Activated CD4-positive, CD25-positive, alpha-beta regulatory T cell treated with anti-CD3 and anti-CD28 coated beads, Interleukin-2, amount 50 U/mL, for 24 hours (primary cell): ENCODE measurements at regions not wholly inside any gene's neighbourhood (a gene's known extent, or its start where the extent isn't known, plus 50 kb on each side); places are given as distances from the start of the nearest gene placed in this dataset.

Experiments used
- ATAC-seq, 2 donors: fragments of 150-1000 bp; cut with Tn5 transposase; one replicate each; pipeline ENCODE4 v1.10.0; 2021; ENCODE audit warnings: mild to moderate bottlenecking in 1 of 2, moderate library complexity in 1 of 2

- ATAC-seq = no peak
Observed at GRCh38 chr15:61736790-61737189, 323.5 kb downstream of the VPS13C start.

DNA sequence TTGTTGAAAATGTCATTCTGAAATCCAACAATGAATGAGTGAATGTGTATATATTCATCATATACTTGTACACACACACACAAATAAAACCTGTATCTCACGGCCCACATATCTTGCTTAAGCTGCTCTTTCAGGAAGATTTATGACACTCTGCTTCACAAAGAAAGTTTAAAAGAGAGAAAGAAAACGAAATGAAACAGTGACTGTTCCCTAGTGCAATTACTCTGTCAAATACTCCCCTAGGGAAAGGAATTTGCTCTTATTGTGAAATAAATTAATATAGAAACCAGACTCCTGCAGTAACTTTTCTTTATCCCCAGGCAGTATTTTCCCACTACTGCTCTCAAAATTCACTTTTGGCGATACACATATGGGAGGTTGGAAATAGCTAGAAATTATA is 329.1 kb downstream of the VPS13C start:
- ATAC-seq = no peak

DNA sequence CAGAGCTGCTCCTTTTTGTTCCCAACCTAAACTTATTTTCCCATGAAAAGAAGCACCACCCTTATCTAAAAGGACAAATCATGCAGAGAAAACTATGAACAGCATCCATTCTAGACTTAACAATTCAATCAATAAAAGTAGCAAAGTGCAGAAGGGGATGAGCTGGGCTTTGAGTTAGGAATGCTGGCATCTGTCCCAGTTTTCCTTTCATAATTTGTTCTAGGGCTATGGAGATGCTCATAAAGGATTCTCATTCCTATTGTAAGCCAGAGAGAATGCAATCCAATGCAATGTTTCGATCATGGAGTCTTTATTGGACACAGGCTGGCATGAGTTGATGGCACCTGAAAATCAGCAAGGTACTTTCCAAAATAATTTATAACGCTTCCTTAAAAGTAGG is 330.6 kb downstream of the VPS13C start:
- no peak for ATAC-seq

- no peak for ATAC-seq
Observed at GRCh38 chr15:61726166-61726565, 334.1 kb downstream of the VPS13C start.

DNA sequence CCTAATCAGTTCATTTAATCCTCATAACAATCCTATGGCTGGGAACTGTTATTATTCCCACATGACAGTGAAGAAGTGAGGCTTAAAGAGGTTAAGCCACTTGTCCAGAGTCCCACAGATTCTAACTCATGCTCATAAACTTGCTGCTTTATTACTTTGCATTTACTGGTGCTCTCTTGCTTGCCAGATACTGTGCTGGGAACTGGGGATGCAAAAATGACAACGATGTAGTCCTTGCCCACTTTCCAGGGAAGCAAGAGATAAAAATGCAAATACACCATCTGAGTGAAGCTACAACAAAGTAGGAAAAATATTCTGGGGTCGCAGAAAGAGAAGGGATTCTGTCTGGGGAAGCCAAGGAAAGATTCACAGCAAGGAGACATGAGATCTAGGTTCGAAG is 335.0 kb downstream of the VPS13C start:
- no peak for ATAC-seq

DNA sequence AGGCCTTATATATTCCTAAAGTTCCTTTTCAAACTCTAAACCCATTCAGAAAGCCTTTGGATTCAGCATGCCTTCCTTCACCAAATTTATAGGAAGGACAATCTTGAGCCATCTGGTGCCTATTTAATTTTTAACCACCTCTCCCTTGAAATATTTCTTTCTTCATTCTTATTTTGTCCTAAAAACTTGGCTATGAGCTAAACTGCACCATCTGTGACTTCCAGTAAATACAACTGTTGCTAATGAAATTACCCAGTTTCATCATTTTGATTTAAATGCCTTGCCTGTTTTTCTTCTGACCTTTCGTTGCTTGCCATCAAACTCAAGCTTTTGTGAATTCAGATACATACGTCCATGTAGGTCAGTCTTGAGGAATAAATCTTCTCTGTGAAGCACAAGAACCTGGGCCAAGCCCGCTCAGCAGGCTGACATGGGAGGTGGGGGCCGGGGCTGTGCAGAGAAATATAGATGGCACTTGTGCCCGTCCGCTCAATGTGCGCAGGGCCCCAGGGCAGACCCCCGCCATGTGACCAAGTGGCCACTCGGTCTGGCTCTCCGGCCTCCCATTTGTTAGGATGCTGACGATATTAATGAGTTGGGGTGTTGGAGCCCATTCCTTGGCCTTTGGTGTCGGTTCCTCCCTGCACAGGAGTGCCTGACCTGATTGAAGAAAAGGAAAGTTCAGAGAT is 335.9 kb downstream of the VPS13C start:
- ATAC-seq = no peak

DNA sequence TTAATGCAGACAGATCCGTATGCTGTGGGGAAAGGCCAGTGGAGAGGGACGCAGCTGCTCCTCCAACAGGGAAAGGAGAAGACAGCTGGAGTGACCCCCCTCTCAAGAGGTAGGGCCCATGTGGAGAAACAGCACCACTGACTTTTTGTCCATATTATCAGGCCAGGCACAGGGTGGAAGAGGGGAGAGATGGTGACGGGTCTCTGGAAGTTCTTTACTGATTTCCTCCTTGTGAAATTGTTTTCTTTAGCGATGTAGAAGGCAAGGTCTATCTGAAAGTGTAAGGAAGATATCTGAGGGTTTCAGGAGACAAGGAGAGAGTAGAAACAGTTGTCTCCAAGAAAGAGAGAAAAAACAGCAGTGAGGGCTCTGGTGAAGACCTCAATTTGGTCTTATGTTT is 338.8 kb downstream of the VPS13C start:
- ATAC-seq = no peak

DNA sequence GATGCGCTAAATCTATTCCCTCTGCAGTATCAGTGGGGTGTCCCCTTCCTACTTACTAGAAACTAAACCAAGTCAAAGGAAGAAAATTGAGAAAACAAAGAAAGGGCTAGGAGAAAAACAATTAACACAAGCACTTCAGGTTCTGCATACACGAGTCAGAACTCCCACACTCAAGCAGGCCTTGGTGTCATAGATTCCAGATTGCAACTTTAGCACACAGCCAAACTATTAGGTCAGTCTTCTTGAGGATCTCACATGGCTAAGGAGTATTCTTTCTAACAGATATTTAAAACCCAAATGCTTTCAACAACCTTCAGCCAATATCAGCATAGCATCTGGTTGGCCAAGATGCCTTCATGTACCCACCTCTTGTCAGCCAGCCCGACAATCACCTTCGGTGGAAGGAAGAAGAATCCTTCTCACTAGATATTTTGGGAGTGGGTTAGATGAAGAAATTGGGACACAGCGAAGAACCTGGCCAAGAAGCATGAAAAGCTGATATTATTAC is 340.0 kb downstream of the VPS13C start:
- no peak for ATAC-seq

DNA sequence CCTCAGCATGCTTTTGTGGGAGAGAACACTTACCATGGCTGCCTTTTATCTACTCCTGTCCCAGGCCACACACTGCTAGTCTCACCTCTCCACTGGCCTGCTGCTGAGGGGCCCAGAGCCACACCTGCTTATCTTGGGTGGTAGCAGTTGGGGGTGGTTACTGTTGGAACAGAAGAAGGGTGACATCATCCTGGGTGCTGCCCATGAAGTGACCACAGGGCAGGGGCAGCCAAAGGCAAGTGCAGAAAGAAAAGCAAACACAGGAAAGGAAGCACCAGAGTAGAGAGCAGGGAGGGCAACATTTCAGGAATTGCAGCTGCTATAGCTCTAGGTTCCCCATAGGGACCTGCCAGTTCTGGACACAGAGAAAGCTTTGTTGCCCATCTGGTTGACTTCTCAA is 345.2 kb downstream of the VPS13C start:
- ATAC-seq = no peak

DNA sequence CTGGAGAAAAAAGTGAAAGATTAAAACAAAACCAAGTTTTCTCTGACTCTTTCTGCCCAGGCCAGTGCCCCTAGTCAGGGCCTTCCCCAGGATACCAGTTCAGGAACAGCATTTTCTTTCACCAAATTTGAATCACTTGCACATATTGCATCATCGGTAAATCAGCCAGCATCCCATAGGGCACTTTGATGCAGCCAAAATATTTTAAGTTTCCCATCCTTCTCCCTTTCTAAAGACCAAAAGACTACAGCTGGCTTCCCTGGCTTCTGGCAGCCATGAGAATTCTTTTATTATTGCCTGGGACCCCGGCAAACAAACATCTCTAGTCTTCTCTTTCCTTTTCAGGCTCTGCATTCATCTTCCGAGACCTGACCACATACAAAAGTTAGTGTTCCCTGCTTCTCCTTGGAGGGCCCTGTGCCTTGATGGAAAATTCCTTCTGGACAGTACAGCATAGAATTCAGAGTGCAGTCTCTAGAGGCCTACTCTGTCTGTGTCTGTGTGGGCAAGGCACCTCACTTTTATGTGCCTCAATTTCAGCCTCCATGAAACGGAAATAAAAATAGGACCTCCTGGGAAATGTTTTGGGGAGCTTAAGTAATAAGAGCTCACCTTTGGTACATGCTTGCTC is 348.0 kb downstream of the VPS13C start:
- ATAC-seq = no peak

DNA sequence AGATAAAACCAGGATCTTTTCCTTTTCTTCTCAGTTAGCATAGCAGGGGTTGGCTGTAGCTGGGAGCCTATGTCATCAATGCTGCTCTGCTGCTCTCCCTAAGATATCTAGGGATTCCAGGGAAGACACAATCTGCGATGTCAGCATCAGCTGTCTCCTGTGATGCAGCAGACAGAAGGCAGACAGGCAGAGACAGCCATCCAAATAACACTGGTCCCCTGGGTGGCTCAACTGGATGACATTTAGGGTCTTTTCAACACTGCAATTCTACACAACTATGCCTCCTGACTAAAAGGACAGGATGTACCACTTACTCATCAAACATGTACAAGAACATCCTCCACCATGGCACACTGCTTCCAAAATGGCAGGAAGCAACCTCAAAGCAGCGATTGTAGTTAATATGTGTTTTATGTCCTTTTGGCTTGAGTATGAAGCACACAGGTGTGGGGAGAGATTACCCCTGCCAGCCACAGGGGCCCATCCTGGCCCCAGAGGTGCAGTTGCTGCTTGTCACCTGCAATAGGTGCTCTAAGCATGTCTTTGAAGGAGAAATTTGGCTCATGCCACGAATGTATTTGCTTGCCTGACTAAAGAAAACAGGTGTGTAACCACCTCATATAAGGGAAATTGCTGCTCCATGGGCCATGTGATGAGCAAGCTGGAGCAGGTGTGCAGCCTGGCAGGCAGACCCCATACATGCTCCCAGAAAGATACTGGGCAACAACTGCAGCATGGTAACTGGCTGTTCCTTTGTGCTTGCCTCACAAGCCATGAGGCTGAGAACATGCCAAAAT is 357.8 kb downstream of the VPS13C start:
- no peak for ATAC-seq

DNA sequence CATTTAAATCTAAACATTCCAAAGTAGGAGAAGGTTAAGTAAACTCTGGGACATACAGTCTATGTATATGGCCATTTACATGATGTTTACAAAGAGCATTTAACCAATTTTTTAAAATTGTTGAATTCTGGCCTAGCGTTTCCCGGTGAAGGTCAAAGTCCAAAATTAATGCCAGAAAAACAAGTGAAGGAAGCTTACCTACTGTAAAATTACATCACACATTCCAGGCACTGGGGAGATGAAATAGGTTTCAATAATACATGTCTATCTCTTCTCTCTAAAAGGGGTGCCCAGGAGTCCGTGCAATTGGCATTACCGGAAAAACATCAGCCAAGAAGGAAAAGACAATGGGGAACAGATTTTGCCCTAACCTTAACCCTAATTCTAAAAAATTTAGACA is 358.8 kb downstream of the VPS13C start:
- no peak for ATAC-seq

DNA sequence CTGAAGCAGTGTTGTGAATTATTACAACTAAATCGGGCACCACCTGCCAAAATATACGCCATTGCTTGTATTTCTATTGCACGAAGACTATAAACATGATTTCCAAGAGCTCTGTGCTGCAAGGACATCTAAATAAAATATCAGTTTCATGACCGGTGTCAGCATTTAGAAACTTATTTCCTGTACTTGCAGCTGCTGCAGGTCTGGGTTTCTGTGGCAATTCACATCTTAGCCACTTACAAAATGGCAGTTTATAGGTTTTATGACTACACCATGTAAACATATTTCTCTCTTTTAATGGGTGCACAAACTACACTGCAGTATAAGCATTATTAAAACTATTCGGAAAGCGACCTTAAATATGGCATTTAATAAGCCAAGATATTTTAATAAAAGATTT is 359.4 kb downstream of the VPS13C start:
- no peak for ATAC-seq

GRCh38 chr15:61697796-61698195 is 362.5 kb downstream of the VPS13C start:
- ATAC-seq = no peak

GRCh38 chr15:61689067-61689466 is 371.2 kb downstream of the VPS13C start:
- no peak for ATAC-seq

- no peak for ATAC-seq
Observed at GRCh38 chr15:61687651-61688050, 372.6 kb downstream of the VPS13C start.

GRCh38 chr15:61687124-61687523 is 373.1 kb downstream of the VPS13C start:
- no peak for ATAC-seq

- ATAC-seq = no peak
Observed at GRCh38 chr15:61685971-61686370, 374.3 kb downstream of the VPS13C start.

- ATAC-seq = no peak
Observed at GRCh38 chr15:61685534-61685933, 374.7 kb downstream of the VPS13C start.

GRCh38 chr15:61684749-61685467 is 375.3 kb downstream of the VPS13C start:
- no peak for ATAC-seq

DNA sequence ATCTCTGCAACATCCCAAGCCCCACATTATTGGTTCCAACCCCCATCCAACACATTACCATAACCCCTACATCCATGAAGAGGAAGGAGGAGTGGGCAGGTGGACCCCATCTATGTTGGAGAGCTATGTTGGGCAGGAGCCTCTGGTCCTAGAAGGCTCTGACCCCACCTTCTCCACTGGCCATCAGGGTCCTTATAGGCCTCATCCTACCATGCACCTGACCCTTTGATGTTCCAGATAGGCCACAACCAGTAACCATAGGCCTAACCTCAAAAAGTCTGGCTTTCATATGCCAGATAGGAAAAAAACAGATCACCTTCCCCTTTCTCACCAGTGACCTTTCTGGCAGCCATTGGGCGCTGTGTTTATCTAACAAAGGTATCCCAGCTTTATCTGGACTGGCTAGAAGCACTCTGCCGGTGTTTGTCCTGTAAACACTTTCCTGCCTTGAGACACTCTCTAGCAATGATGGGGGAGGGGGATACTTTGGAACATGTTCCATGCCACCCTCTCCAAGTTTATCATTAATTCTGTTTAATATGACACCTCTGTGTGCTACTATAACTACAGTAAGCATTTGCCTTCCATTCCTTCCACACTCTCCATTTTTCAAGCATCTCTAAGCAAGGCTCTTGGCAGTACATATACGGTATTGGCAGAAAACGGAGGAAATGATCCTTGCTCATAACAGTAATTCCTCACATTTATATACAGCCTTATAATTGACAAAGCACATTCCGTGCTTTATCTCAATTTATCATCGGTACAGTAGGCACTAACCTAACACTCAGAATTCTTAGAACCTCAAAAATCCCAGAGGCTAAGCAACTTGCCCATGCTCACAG is 377.1 kb downstream of the VPS13C start:
- no peak for ATAC-seq

GRCh38 chr15:61681676-61682075 is 378.6 kb downstream of the VPS13C start:
- no peak for ATAC-seq
